ENCODE measurements at regions not wholly inside any gene's neighbourhood (a gene's known extent, or its start where the extent isn't known, plus 50 kb on each side); places are given as distances from the start of the nearest gene placed in this dataset.

- intact Hi-C loops (cut with DNase I): no loop called here
- DNase-seq: no peak
Measured at GRCh38 chr12:115088995-115089841, 405.2 kb upstream of the TBX3 start.

- intact Hi-C loops (cut with DNase I): no loop called here
- DNase-seq: peak in 13 of 42 donors; percentile 5 to 49 (median 17)
Measured at GRCh38 chr12:115088328-115088994, 404.5 kb upstream of the TBX3 start.

- intact Hi-C loops (cut with DNase I): no loop called here
- DNase-seq: no peak
Measured at GRCh38 chr12:115085594-115085993, 401.6 kb upstream of the TBX3 start.

- no peak for DNase-seq
- intact Hi-C loops (cut with DNase I): no loop called here
Measured at GRCh38 chr12:115079760-115080159, 395.8 kb upstream of the TBX3 start.

- DNase-seq: no peak
- intact Hi-C loops (cut with DNase I): no loop called here
Measured at GRCh38 chr12:115078990-115079389, 395.0 kb upstream of the TBX3 start.

GRCh38 chr12:115078334-115078733 is 394.4 kb upstream of the TBX3 start:
- intact Hi-C loops (cut with DNase I): no loop called here
- no peak for DNase-seq

GRCh38 chr12:115075552-115076170 is 391.7 kb upstream of the TBX3 start:
- DNase-seq: no peak
- intact Hi-C loops (cut with DNase I): no loop called here

GRCh38 chr12:115074617-115075016 is 390.6 kb upstream of the TBX3 start:
- DNase-seq: no peak
- intact Hi-C loops (cut with DNase I): no loop called here

- no peak for DNase-seq
- intact Hi-C loops (cut with DNase I): no loop called here
Measured at GRCh38 chr12:115072712-115073111, 388.7 kb upstream of the TBX3 start.

- DNase-seq: no peak
- intact Hi-C loops (cut with DNase I): no loop called here
Measured at GRCh38 chr12:115070313-115070712, 386.3 kb upstream of the TBX3 start.

- DNase-seq: no peak
- intact Hi-C loops (cut with DNase I): no loop called here
Measured at GRCh38 chr12:115064296-115064695, 380.3 kb upstream of the TBX3 start.

GRCh38 chr12:115062741-115063140 is 378.8 kb upstream of the TBX3 start:
- no peak for DNase-seq
- intact Hi-C loops (cut with DNase I): no loop called here

GRCh38 chr12:115060477-115061168 is 376.6 kb upstream of the TBX3 start:
- no peak for DNase-seq
- intact Hi-C loops (cut with DNase I): no loop called here

- intact Hi-C loops (cut with DNase I): no loop called here
Measured at GRCh38 chr12:115057445-115057844, 373.5 kb upstream of the TBX3 start.

GRCh38 chr12:115051378-115051777 is 367.4 kb upstream of the TBX3 start:
- DNase-seq: no peak
- intact Hi-C loops (cut with DNase I): no loop called here

More at GRCh38 chr12:115057445-115057844, 373.5 kb upstream of the TBX3 start:
- no peak for DNase-seq

GRCh38 chr12:115049614-115050013 is 365.6 kb upstream of the TBX3 start:
- no peak for DNase-seq
- intact Hi-C loops (cut with DNase I): no loop called here

GRCh38 chr12:115046805-115047204 is 362.8 kb upstream of the TBX3 start:
- intact Hi-C loops (cut with DNase I): no loop called here
- no peak for DNase-seq

GRCh38 chr12:115044073-115044472 is 360.1 kb upstream of the TBX3 start:
- intact Hi-C loops (cut with DNase I): no loop called here
- DNase-seq: no peak

- no peak for DNase-seq
- intact Hi-C loops (cut with DNase I): no loop called here
Measured at GRCh38 chr12:115043079-115043478, 359.1 kb upstream of the TBX3 start.

- DNase-seq: no peak
- intact Hi-C loops (cut with DNase I): no loop called here
Measured at GRCh38 chr12:115042341-115042740, 358.4 kb upstream of the TBX3 start.
